IMR-90 (cell line): ENCODE measurements at regions not wholly inside any gene's neighbourhood (a gene's known extent, or its start where the extent isn't known, plus 50 kb on each side); places are given as distances from the start of the nearest gene placed in this dataset.

Experiments used
- ATAC-seq: fragments of 200-7000 bp; cut with Tn5 transposase; 2 replicates; pipeline ENCODE4 v1.9.1; 2020; ENCODE audit warnings: low read depth, mild to moderate bottlenecking, moderate library complexity
- BruUV-seq: library from RNA; stranded (reverse); fragments of 400-500 nt; replicated peaks from 2 replicates; lab custom pipeline; 2021; lab: Mats Ljungman, UMichigan
- CTCF ChIA-PET: fragments of 300-600 bp; formaldehyde crosslinking; extraction: SDS; loops from one replicate; lab custom pipeline; 2021; ENCODE audit warnings: antibody characterized with exemption; lab: Yijun Ruan, JAX
- POLR2A ChIA-PET: fragments of 300-600 bp; sonication (Branson Sonifier 250); formaldehyde crosslinking; loops from one replicate; lab custom pipeline; 2022; ENCODE audit warnings: antibody characterized with exemption; ENCODE audit not compliant: unreplicated experiment; lab: Charles Lee
- DNase-seq: peaks from one replicate; pipeline ENCODE4 v3.0.0; 2013
- H2AFZ ChIP-seq: replicated peaks from 2 replicates; pipeline ENCODE3; 2013; ENCODE audit warnings: low read length, mild to moderate bottlenecking; ENCODE audit not compliant: poor library complexity
- H2AK5ac ChIP-seq: 2 replicates; pipeline ENCODE4 v1.6.1; 2013; ENCODE audit warnings: low read depth, low read length, inconsistent platforms
- H2AK9ac ChIP-seq: replicated peaks from 2 replicates; pipeline ENCODE3; 2013; ENCODE audit warnings: mild to moderate bottlenecking, low read depth, low read length, moderate library complexity; ENCODE audit not compliant: poor library complexity
- H2BK120ac ChIP-seq: 2 replicates; pipeline ENCODE4 v1.6.1; 2013; ENCODE audit warnings: low read depth, low read length, inconsistent platforms
- H2BK15ac ChIP-seq: 3 replicates; pipeline ENCODE4 v1.6.1; 2013; ENCODE audit warnings: low read depth, low read length, inconsistent platforms
- H2BK20ac ChIP-seq: 2 replicates; pipeline ENCODE4 v1.6.1; 2013; ENCODE audit warnings: low read depth, mild to moderate bottlenecking, inconsistent platforms, low read length, moderate library complexity
- H2BK5ac ChIP-seq: 2 replicates; pipeline ENCODE4 v1.6.1; 2013; ENCODE audit warnings: mild to moderate bottlenecking, low read depth, low read length, inconsistent platforms; ENCODE audit not compliant: poor library complexity, severe bottlenecking
- H3K14ac ChIP-seq: replicated peaks from 2 replicates; pipeline ENCODE4 v1.6.1; 2013; ENCODE audit warnings: low read depth, low read length, inconsistent platforms
- H3K18ac ChIP-seq: 2 replicates; pipeline ENCODE4 v1.6.1; 2013; ENCODE audit warnings: low read depth, low read length, control low read depth
- H3K23ac ChIP-seq: 2 replicates; pipeline ENCODE4 v1.6.1; 2013; ENCODE audit warnings: low read depth, low read length, inconsistent platforms
- H3K27ac ChIP-seq: 2 replicates; pipeline ENCODE4 v1.5.1; 2013; ENCODE audit warnings: mild to moderate bottlenecking, control low read depth, low read length; ENCODE audit not compliant: insufficient read depth
- H3K27me3 ChIP-seq: 2 replicates; pipeline ENCODE4 v1.6.1; 2013; ENCODE audit warnings: low read length; ENCODE audit not compliant: control insufficient read depth, insufficient read depth
- H3K36me3 ChIP-seq: 2 replicates; pipeline ENCODE4 v1.6.1; 2013; ENCODE audit warnings: low read length, mixed read lengths; ENCODE audit not compliant: control insufficient read depth, insufficient read depth
- H3K4ac ChIP-seq: 2 replicates; pipeline ENCODE4 v1.6.1; 2013; ENCODE audit warnings: low read depth, low read length, inconsistent platforms
- H3K4me1 ChIP-seq: 2 replicates; pipeline ENCODE4 v1.6.1; 2013; ENCODE audit warnings: low read length, mixed read lengths; ENCODE audit not compliant: control insufficient read depth, insufficient read depth
- H3K4me2 ChIP-seq: 2 replicates; pipeline ENCODE4 v1.6.1; 2013; ENCODE audit warnings: low read depth, mild to moderate bottlenecking, control low read depth, low read length, moderate library complexity
- H3K4me3 ChIP-seq: 2 replicates; pipeline ENCODE4 v1.5.1; 2013; ENCODE audit warnings: low read depth, mild to moderate bottlenecking, control low read depth, low read length, moderate library complexity; ENCODE audit not compliant: insufficient read depth
- H3K56ac ChIP-seq: 2 replicates; pipeline ENCODE4 v1.6.1; 2013; ENCODE audit warnings: low read length, inconsistent platforms; ENCODE audit not compliant: insufficient read depth; ENCODE audit errors: extremely low read depth
- H3K79me1 ChIP-seq, 2 experiments: 2 replicates each; pipeline ENCODE4 v1.6.1; 2013; ENCODE audit warnings: low read length in 2 of 2, inconsistent platforms in 1 of 2, low read depth in 1 of 2
- H3K9ac ChIP-seq: 2 replicates; pipeline ENCODE4 v1.6.1; 2013; ENCODE audit warnings: low read depth, low read length, control low read depth
- H3K9me1 ChIP-seq: 2 replicates; pipeline ENCODE4 v1.6.1; 2013; ENCODE audit warnings: low read length, inconsistent platforms; ENCODE audit not compliant: insufficient read depth
- H3K9me3 ChIP-seq: 2 replicates; pipeline ENCODE4 v1.6.1; 2013; ENCODE audit warnings: low read length; ENCODE audit not compliant: control insufficient read depth, insufficient read depth
- H4K20me1 ChIP-seq: 2 replicates; pipeline ENCODE4 v1.6.1; 2013; ENCODE audit warnings: low read length, inconsistent platforms; ENCODE audit not compliant: insufficient read depth
- H4K5ac ChIP-seq: 2 replicates; pipeline ENCODE4 v1.6.1; 2013; ENCODE audit warnings: mild to moderate bottlenecking, low read depth, low read length, control low read depth
- H4K8ac ChIP-seq, 2 experiments: 2 replicates each; pipeline ENCODE4 v1.6.1; 2013; ENCODE audit warnings: low read depth in 2 of 2, low read length in 2 of 2, control low read depth in 1 of 2, inconsistent platforms in 1 of 2
- H4K91ac ChIP-seq: 2 replicates; pipeline ENCODE4 v1.6.1; 2013; ENCODE audit warnings: low read depth, low read length, inconsistent platforms; ENCODE audit not compliant: insufficient read depth
- BHLHE40 ChIP-seq: fragments of 150-350 bp; IDR thresholded peaks from 2 replicates; pipeline ENCODE4 v1.6.1; 2016; ENCODE audit warnings: mild to moderate bottlenecking, low read depth, low read length
- CEBPB ChIP-seq: IDR thresholded peaks from 2 replicates; pipeline ENCODE4 v1.6.1; 2012; ENCODE audit warnings: low read depth, low read length, improper control_type of control experiment
- FOS ChIP-seq: fragments of 150-350 bp; IDR thresholded peaks from 2 replicates; pipeline ENCODE4 v1.6.1; 2016; ENCODE audit warnings: low read depth, low read length
- POLR2A ChIP-seq: IDR thresholded peaks from 2 replicates; pipeline ENCODE4 v1.6.1; 2012; ENCODE audit warnings: mild to moderate bottlenecking, low read depth, low read length
- RFX5 ChIP-seq: IDR thresholded peaks from 2 replicates; pipeline ENCODE4 v1.8.0; 2012; ENCODE audit warnings: low read depth, mild to moderate bottlenecking, low read length, moderate library complexity
- SMC3 ChIP-seq: fragments of 150-350 bp; IDR thresholded peaks from 2 replicates; pipeline ENCODE4 v1.6.1; 2016; ENCODE audit warnings: low read depth, mild to moderate bottlenecking, antibody characterized with exemption, low read length, moderate library complexity
- WGBS, 2 experiments: methylation state at CpG; one replicate each; pipeline versions ENCODE4 v1.1.5 to v1.1.7; 2013; ENCODE audit warnings: missing lambda C conversion rate in 2 of 2; ENCODE audit not compliant: insufficient read length in 1 of 2; ENCODE audit errors: extremely low coverage in 2 of 2; 5-methylcytosine and 5-hydroxymethylcytosine counted together
- dilution Hi-C: fragments of 300-500 bp; cut with HindIII; formaldehyde crosslinking; loops from one replicate; pipeline ENCODE4 v1.14.3; 2018; ENCODE audit warnings: low sequenced_read_pairs; ENCODE audit not compliant: unreplicated experiment
- in situ Hi-C: fragments of 300-500 bp; cut with MboI; formaldehyde crosslinking; loops from 3 replicates; pipeline ENCODE4 v1.14.3; 2019; ENCODE audit warnings: low sequenced_read_pairs, inconsistent platforms, mixed read lengths
- intact Hi-C: fragments of 100-400 bp; cut with micrococcal nuclease; formaldehyde crosslinking; loops from 2 replicates; pipeline ENCODE4 v1.10.0; 2022
- TF ChIP-seq, protein P1 (sequence below): fragments of 150-350 bp; IDR thresholded peaks from 2 replicates; pipeline ENCODE4 v1.6.1; 2016; ENCODE audit warnings: low read depth, mild to moderate bottlenecking, low read length, moderate library complexity, borderline replicate concordance

DNA sequence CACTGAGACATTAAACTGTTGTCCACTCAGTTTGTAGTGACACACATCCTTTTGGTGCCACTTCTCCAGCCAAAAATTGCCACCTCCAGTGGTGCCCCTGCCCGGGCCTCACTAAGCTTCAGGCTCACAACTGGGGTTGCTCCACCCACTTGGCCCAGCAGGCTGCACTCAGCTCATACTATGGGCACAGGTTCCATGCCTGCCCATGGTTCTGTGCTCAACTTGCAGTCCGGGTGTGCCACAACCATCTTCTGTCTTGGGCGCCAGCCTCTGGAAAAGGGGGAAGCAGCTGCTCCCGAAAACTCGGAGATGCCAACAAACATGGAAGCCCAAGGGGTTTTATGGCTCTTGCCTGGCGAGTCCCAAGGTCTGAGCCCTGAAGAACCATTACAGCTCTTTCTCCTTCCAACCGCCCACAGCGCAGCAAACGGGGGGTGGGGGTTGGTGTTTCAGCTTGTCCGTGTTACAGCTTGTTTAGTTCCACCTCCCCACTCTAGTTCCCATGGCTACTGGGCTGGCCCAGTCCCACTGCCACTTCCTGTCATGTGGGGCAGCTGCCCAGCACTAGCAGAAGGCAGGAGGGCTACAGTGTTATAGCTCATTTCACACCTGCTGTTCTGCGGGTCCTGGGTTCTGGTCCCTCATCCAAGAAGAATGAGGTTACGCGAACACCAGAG, 998.3 kb downstream of the SLC16A7 start:
- Histone ChIP-seq H3K9me3 (peaks cover 6% of the 10 kb centered on the region), H2BK20ac (no peak overlapping the region), H2BK15ac (no peak overlapping the region), H3K23ac (no peak overlapping the region), H3K27ac (no peak overlapping the region), H3K4me3 (no peak overlapping the region), H2BK5ac (no peak overlapping the region), H3K4me1 (no peaks in the 10 kb centered on the region), H2AK9ac (no peak overlapping the region), H3K4me2 (no peak overlapping the region), H3K27me3 (no peaks in the 10 kb centered on the region), H3K14ac (no peak overlapping the region), H3K9ac (no peak overlapping the region), H2AFZ (no peak overlapping the region), H3K9me1 (no peaks in the 10 kb centered on the region), H4K20me1 (no peaks in the 10 kb centered on the region), H3K79me1 (no peaks in the 10 kb centered on the region), H4K91ac (no peak overlapping the region), H4K8ac (no peak overlapping the region), H3K18ac (no peak overlapping the region), H4K5ac (no peak overlapping the region), H2BK120ac (no peak overlapping the region), H2AK5ac (no peak overlapping the region), H3K56ac (no peak overlapping the region), H3K36me3 (no peaks in the 10 kb centered on the region), H3K4ac (no peak overlapping the region)
- dilution Hi-C loops (no loop called here), in situ Hi-C loops (no loop called here), intact Hi-C loops (no loop called here)
- TF ChIP-seq BHLHE40 = no peak
- TF ChIP-seq, protein P1, sequence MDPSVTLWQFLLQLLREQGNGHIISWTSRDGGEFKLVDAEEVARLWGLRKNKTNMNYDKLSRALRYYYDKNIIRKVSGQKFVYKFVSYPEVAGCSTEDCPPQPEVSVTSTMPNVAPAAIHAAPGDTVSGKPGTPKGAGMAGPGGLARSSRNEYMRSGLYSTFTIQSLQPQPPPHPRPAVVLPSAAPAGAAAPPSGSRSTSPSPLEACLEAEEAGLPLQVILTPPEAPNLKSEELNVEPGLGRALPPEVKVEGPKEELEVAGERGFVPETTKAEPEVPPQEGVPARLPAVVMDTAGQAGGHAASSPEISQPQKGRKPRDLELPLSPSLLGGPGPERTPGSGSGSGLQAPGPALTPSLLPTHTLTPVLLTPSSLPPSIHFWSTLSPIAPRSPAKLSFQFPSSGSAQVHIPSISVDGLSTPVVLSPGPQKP = no peak
- TF ChIP-seq FOS = no peak
- no peak for TF ChIP-seq CEBPB
- no peak for TF ChIP-seq POLR2A
- TF ChIP-seq SMC3 = no peak
- TF ChIP-seq RFX5 = no peak
- 78% methylated on average over 2 of the region's 13 CpGs; no CpG with 5 or more reads in 1 of the 2 experiments for WGBS, 2 experiments
- no peak for ATAC-seq
- BruUV-seq = no TSS peak
- no peak for DNase-seq
- CTCF ChIA-PET = interaction anchor here (0.6 kb wide), 1 partner anchor 55 kb away, joined by 5 read pairs; no protein-coding TSS in a partner anchor
- POLR2A ChIA-PET = no interaction called here
